ENCODE measurements at regions not wholly inside any gene's neighbourhood (a gene's known extent, or its start where the extent isn't known, plus 50 kb on each side); places are given as distances from the start of the nearest gene placed in this dataset.

- TF ChIP-seq, protein P1, sequence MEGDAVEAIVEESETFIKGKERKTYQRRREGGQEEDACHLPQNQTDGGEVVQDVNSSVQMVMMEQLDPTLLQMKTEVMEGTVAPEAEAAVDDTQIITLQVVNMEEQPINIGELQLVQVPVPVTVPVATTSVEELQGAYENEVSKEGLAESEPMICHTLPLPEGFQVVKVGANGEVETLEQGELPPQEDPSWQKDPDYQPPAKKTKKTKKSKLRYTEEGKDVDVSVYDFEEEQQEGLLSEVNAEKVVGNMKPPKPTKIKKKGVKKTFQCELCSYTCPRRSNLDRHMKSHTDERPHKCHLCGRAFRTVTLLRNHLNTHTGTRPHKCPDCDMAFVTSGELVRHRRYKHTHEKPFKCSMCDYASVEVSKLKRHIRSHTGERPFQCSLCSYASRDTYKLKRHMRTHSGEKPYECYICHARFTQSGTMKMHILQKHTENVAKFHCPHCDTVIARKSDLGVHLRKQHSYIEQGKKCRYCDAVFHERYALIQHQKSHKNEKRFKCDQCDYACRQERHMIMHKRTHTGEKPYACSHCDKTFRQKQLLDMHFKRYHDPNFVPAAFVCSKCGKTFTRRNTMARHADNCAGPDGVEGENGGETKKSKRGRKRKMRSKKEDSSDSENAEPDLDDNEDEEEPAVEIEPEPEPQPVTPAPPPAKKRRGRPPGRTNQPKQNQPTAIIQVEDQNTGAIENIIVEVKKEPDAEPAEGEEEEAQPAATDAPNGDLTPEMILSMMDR (IDR thresholded peaks at IDR 0.05), result no peak
- no peak for TF ChIP-seq ZFX (IDR thresholded peaks at IDR 0.05; ENCODE audit: borderline replicate concordance)
Measured at GRCh38 chr18:28560331-28560730, 383.4 kb upstream of the CDH2 start.
